ENCODE measurements at regions not wholly inside any gene's neighbourhood (a gene's known extent, or its start where the extent isn't known, plus 50 kb on each side); places are given as distances from the start of the nearest gene placed in this dataset.
"Not testable (repeated sequence)": the region's sequence is repeated elsewhere in the genome, so short reads cannot be mapped to it uniquely, and the experiment has no call there.

DNA sequence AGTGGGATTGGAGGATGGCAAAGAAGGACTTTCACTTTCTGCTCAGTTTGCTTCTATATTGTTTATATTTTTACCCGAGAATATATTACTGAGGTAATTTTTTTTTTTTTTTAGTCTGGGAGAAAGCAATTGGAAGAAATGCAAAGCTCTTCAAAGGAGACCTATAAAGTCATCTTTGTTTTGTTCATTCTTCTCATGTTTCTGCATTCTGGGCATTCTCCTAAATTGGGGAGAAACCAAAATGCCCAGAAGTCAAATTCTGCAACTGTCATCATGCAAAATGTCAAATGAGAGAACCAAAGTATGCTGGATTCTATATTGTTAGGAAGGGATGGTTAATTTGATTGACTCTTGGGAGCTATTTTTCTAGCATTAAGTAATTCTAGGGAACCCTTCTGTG, 168.3 kb upstream of the TSC22D2 start:
- DNase-seq: no peak

GRCh38 chr3:150238995-150239619, 169.0 kb upstream of the TSC22D2 start:
- no peak for DNase-seq

DNA sequence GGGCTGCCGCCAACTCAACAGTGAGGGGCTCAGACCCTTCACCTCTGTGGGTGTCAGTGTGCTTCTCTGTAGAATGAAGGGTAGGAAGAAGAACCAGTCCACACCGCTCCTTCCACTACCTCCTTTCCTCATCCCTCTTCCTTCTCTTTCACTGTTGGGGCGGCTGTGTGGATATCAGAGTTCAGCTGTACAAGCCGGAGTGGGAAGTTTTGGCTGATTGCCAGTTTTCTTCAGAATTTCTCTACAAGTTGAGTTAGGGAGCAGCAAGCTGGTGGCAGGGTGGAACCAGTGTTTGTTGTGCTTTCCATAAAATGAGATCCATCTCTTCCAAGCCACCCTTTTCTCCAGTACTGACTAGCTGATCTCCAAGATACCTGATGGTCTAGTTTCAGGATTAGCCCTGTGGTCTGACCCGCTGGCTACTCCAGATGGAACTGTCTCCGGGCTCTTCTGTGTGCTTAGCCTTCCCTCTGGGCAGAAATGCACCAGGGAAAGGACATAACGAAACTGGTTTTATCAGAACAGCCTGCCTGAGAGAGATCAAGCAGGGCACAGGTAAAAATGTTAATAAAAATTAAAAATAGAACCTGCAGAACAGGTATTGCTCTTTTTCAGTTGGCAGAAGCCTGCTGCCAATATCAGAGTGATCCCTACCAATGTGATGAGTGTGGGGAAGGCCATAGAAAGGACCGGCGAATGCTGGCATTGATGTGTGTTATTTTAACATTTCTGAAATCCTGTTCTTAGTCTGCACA, 169.9 kb upstream of the TSC22D2 start:
- no peak for DNase-seq

GRCh38 chr3:150237490-150237889, 170.6 kb upstream of the TSC22D2 start:
- no peak for DNase-seq

DNA sequence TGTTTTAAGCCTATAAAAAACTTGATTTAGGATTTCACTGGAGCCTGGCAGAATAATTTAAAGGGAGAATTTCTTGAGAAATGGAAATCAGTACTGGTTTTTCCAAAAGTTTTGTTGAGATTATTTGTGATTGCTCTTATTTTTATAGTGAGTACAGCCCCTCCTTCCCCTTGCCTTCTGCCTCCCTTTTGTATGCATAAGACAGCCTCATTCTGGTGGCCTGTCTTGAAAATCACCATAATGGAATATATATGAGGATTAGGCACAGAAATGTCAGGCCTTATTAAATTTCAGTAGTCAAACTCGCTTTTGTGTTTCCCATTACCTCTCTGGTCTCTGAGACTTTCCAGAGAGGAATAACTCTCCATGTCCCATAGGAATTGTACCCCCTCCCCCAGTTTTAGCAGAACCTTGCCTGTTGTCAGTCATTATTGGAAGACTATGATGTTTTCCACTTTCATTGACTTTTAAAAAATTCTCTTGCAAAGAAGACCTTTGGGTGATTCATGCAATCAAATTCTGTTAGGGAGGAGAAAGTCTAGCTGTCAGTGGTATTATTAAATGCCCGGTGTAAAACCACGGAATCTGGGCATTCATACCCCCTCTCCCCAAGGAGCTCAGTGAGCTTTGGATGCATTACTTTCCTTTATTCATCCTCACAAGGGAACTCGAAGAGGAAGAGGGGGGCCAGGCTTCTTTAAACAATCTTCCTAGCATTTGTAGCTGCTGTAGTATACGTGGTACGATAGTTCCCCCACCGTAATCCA, 171.6 kb upstream of the TSC22D2 start:
- no peak for DNase-seq

- no peak for DNase-seq
These were observed 172.3 kb upstream of the TSC22D2 start for GRCh38 chr3:150235799-150236198.

GRCh38 chr3:150232992-150233451, 175.1 kb upstream of the TSC22D2 start:
- DNase-seq: no peak

- DNase-seq: no peak
These were observed 178.1 kb upstream of the TSC22D2 start for GRCh38 chr3:150230037-150230436.

- DNase-seq: not testable (repeated sequence)
These were observed 179.5 kb upstream of the TSC22D2 start for GRCh38 chr3:150228626-150229025.

- DNase-seq: no peak
These were observed 180.3 kb upstream of the TSC22D2 start for GRCh38 chr3:150227839-150228238.

GRCh38 chr3:150225986-150226385, 182.1 kb upstream of the TSC22D2 start:
- no peak for DNase-seq

GRCh38 chr3:150223558-150223957, 184.5 kb upstream of the TSC22D2 start:
- no peak for DNase-seq

GRCh38 chr3:150222691-150223489, 185.2 kb upstream of the TSC22D2 start:
- no peak for DNase-seq

- DNase-seq: no peak
These were observed 186.1 kb upstream of the TSC22D2 start for GRCh38 chr3:150221904-150222523.

- DNase-seq: no peak
These were observed 187.3 kb upstream of the TSC22D2 start for GRCh38 chr3:150220799-150221198.

- no peak for DNase-seq
These were observed 188.1 kb upstream of the TSC22D2 start for GRCh38 chr3:150220041-150220440.

GRCh38 chr3:150218841-150219240, 189.3 kb upstream of the TSC22D2 start:
- no peak for DNase-seq

GRCh38 chr3:150218236-150218635, 189.9 kb upstream of the TSC22D2 start:
- DNase-seq: no peak

GRCh38 chr3:150217691-150218090, 190.4 kb upstream of the TSC22D2 start:
- DNase-seq: no peak

DNA sequence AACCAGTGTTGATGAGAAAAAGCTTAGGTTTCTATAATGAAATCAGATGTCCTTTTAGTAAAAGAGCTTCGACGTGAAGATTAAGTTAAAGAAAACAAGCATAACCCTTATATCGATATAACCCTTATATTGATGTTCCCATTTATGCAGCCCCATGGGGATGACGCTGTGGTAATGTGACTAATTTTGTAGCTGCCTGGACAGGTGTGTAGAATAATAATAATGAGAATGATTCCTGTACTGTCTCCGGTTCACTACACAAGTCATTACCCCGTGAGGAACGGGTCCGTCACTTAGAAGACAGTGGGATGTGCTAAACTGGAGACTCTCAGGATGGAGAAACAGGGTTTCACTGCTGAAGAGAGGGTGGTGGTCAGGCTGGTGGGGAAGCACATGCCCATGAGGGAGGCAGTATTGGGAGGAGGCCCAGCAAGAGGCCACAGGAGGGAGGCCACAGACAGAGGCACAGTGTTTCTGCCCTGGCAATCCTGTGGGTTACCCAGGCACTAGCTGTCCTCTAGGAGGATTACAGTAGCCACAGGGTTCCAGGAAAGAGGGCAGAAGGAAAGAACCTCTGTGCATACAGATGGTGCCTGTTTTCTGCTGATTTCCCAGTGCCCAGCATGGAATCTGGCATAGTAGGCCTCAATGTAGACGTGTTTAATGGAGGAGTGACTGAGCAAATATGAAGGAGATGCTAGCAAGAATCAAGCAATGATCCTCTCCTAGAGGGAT, 191.1 kb upstream of the TSC22D2 start:
- no peak for DNase-seq

DNA sequence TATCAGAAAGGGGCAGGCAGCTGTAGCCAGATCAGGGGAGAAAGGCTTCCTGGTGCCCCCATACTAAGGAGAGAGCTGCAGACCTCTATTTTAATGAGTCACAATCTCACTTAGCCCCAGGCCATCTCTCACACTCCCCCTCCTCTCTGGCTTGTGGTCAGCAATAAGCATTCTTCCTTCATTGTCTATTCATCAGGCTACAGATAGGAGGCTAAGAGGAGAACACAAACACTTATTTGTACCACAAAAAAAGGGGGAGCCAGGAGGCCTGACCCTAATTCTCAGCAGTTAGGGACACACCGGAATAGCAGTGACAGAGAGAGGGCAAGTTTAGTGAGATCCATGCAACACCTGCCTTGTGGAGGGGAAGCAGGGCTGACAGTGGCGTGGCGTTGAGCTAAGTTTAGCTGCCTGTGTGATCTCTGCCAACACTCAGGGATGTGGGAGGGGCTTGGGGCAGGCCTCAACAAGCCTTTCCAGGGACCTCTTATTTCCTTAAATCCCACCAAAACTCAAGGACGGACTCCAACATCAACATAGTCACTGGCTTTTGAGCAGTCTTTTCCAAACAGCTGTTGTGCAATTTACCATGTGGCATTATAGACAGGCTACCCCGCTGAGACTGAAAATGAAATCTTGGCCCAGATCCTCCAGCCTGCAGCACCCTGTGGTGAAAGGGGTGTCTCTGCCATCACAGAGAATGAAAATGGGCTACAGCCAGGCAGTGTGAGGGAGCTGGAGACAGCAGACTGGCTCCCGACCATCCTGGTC, 191.9 kb upstream of the TSC22D2 start:
- DNase-seq: no peak

Data from activated effector memory CD4-positive, alpha-beta T cell treated with anti-CD3 and anti-CD28 coated beads, Interleukin-2, amount 50 U/mL, for 16 hours (primary cell).